ENCODE measurements at regions not wholly inside any gene's neighbourhood (a gene's known extent, or its start where the extent isn't known, plus 50 kb on each side); places are given as distances from the start of the nearest gene placed in this dataset.

GRCh38 chr5:143896516-143896915 lies 84.6 kb downstream of the HMHB1 start:
- no peak overlapping the region for H3K27ac Mint-ChIP-seq
- no peak overlapping the region for H2AFZ ChIP-seq (ENCODE audit: insufficient read depth, low read depth, low read length, poor library complexity, severe bottlenecking)
- DNase-seq (no peak), ATAC-seq (ENCODE audit: low read depth) (no peak)
- 86% methylated on average over 1 of the region's 2 CpGs for WGBS (ENCODE audit: insufficient coverage)
- H3K27me3 Mint-ChIP-seq = peaks cover 6% of the 10 kb centered on the region
- no peaks in the 10 kb centered on the region for H3K4me1 ChIP-seq (ENCODE audit: control insufficient read depth in 2 of 2, insufficient read depth in 2 of 2, low read length in 2 of 2)
- H3K27me3 ChIP-seq (replicated peaks in 1 of 4; ENCODE audit: control extremely low read depth in 1 of 4, control insufficient read depth in 3 of 4, insufficient read depth in 4 of 4, low read length in 3 of 4) = no peaks in the 10 kb centered on the region
- no peak overlapping the region for H3K4me3 ChIP-seq (ENCODE audit: control extremely low read depth in 1 of 5, extremely low read depth in 1 of 5, insufficient read depth in 1 of 5, low read depth in 2 of 5, low read length in 4 of 5)
- intact Hi-C loops (cut with micrococcal nuclease) = no loop called here
- no peak overlapping the region for H3K27ac ChIP-seq (ENCODE audit: low read length in 2 of 2)
- H3K4me1 Mint-ChIP-seq = no peaks in the 10 kb centered on the region
- no peak overlapping the region for H3K4me2 ChIP-seq (replicated peaks; ENCODE audit: low read depth, low read length, poor library complexity, severe bottlenecking)
- ChIA-PET POLR2A (no interaction called here), CTCF (no interaction called here)
- no peaks in the 10 kb centered on the region for H3K9me3 Mint-ChIP-seq (ENCODE audit: insufficient read depth)
- no peak overlapping the region for H3K9ac ChIP-seq (ENCODE audit: low read length)
- TF ChIP-seq, protein P1, sequence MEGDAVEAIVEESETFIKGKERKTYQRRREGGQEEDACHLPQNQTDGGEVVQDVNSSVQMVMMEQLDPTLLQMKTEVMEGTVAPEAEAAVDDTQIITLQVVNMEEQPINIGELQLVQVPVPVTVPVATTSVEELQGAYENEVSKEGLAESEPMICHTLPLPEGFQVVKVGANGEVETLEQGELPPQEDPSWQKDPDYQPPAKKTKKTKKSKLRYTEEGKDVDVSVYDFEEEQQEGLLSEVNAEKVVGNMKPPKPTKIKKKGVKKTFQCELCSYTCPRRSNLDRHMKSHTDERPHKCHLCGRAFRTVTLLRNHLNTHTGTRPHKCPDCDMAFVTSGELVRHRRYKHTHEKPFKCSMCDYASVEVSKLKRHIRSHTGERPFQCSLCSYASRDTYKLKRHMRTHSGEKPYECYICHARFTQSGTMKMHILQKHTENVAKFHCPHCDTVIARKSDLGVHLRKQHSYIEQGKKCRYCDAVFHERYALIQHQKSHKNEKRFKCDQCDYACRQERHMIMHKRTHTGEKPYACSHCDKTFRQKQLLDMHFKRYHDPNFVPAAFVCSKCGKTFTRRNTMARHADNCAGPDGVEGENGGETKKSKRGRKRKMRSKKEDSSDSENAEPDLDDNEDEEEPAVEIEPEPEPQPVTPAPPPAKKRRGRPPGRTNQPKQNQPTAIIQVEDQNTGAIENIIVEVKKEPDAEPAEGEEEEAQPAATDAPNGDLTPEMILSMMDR (IDR thresholded peaks at IDR 0.05) = no peak
- H3K9me3 ChIP-seq (ENCODE audit: control extremely low read depth in 1 of 3, control insufficient read depth in 2 of 3, insufficient read depth in 1 of 3, low read length in 2 of 3) = no peaks in the 10 kb centered on the region
- no peak overlapping the region for H3K4me3 Mint-ChIP-seq
- no peaks in the 10 kb centered on the region for H3K79me2 ChIP-seq (ENCODE audit: control insufficient read depth, insufficient read depth, low read length)
- H4K20me1 ChIP-seq (ENCODE audit: control insufficient read depth, insufficient read depth, low read length, poor library complexity, severe bottlenecking) = no peaks in the 10 kb centered on the region
- no peaks in the 10 kb centered on the region for H3K36me3 ChIP-seq (replicated peaks in 1 of 2; ENCODE audit: control extremely low read depth in 1 of 2, control insufficient read depth in 1 of 2, extremely low read depth in 1 of 2, insufficient read depth in 2 of 2, low read length in 1 of 2)

GRCh38 chr5:143896966-143897365 lies 85.0 kb downstream of the HMHB1 start:
- Mint-ChIP-seq H3K27ac (no peak overlapping the region), H3K4me1 (no peaks in the 10 kb centered on the region)
- ATAC-seq (ENCODE audit: low read depth) = no peak

More at GRCh38 chr5:143896966-143897365, 85.0 kb downstream of the HMHB1 start:
- no peak overlapping the region for H3K4me3 ChIP-seq (ENCODE audit: control extremely low read depth in 1 of 5, extremely low read depth in 1 of 5, insufficient read depth in 1 of 5, low read depth in 2 of 5, low read length in 4 of 5)
- H4K20me1 ChIP-seq (ENCODE audit: control insufficient read depth, insufficient read depth, low read length, poor library complexity, severe bottlenecking) = no peaks in the 10 kb centered on the region
- POLR2A ChIA-PET = no interaction called here
- H3K79me2 ChIP-seq (ENCODE audit: control insufficient read depth, insufficient read depth, low read length) = no peaks in the 10 kb centered on the region
- Mint-ChIP-seq H3K4me3 (no peak overlapping the region), H3K9me3 (ENCODE audit: insufficient read depth) (no peaks in the 10 kb centered on the region), H3K27me3 (peaks cover 6% of the 10 kb centered on the region)
- no peak overlapping the region for H3K4me2 ChIP-seq (replicated peaks; ENCODE audit: low read depth, low read length, poor library complexity, severe bottlenecking)
- H3K27me3 ChIP-seq (replicated peaks in 1 of 4; ENCODE audit: control extremely low read depth in 1 of 4, control insufficient read depth in 3 of 4, insufficient read depth in 4 of 4, low read length in 3 of 4) = no peaks in the 10 kb centered on the region
- DNase-seq = no peak
- CTCF ChIA-PET = no interaction called here
- no peak overlapping the region for H3K27ac ChIP-seq (ENCODE audit: low read length in 2 of 2)
- H3K4me1 ChIP-seq (ENCODE audit: control insufficient read depth in 2 of 2, insufficient read depth in 2 of 2, low read length in 2 of 2) = no peaks in the 10 kb centered on the region
- no peak overlapping the region for H3K9ac ChIP-seq (ENCODE audit: low read length)
- no peaks in the 10 kb centered on the region for H3K36me3 ChIP-seq (replicated peaks in 1 of 2; ENCODE audit: control extremely low read depth in 1 of 2, control insufficient read depth in 1 of 2, extremely low read depth in 1 of 2, insufficient read depth in 2 of 2, low read length in 1 of 2)
- TF ChIP-seq EZH2 (IDR thresholded peaks at IDR 0.05; ENCODE audit: borderline replicate concordance, insufficient read depth, low read depth, low read length, poor library complexity, severe bottlenecking) = no peak
- TF ChIP-seq, protein P1 (IDR thresholded peaks at IDR 0.05) = no peak
- intact Hi-C loops (cut with micrococcal nuclease) = no loop called here
- H3K9me3 ChIP-seq (ENCODE audit: control extremely low read depth in 1 of 3, control insufficient read depth in 2 of 3, insufficient read depth in 1 of 3, low read length in 2 of 3) = no peaks in the 10 kb centered on the region
- H2AFZ ChIP-seq (ENCODE audit: insufficient read depth, low read depth, low read length, poor library complexity, severe bottlenecking) = no peak overlapping the region
